Bronchial epithelial cell (primary cell): ENCODE measurements at regions not wholly inside any gene's neighbourhood (a gene's known extent, or its start where the extent isn't known, plus 50 kb on each side); places are given as distances from the start of the nearest gene placed in this dataset.
A peak's percentile ranks its signal among the peaks of the same experiment; 100 is the strongest.
"Not testable (repeated sequence)": the region's sequence is repeated elsewhere in the genome, so short reads cannot be mapped to it uniquely, and the experiment has no call there.

Source experiments
- DNase-seq: peaks from one replicate; pipeline ENCODE4 v3.0.0-alpha.2; 2010; ENCODE audit warnings: low read depth
- FAIRE-seq: peaks from 2 replicates; lab custom pipeline; 2011; peaks lifted over from hg19 to GRCh38; lab: Jason Lieb, UNC
- H3K27me3 ChIP-seq: 2 replicates; pipeline ENCODE4 v1.5.1; 2011; ENCODE audit warnings: low read length; ENCODE audit not compliant: control insufficient read depth, insufficient read depth
- H3K36me3 ChIP-seq: 2 replicates; pipeline ENCODE4 v1.5.1; 2011; ENCODE audit warnings: low read length; ENCODE audit not compliant: control insufficient read depth, insufficient read depth
- H3K4me3 ChIP-seq: 2 replicates; pipeline ENCODE4 v1.5.1; 2011; ENCODE audit warnings: mild to moderate bottlenecking, low read depth, low read length, control low read depth
- CTCF ChIP-seq: IDR thresholded peaks from 2 replicates; pipeline ENCODE4 v1.5.1; 2011; ENCODE audit warnings: mild to moderate bottlenecking, moderate library complexity, low read length, control low read depth, inconsistent platforms; ENCODE audit not compliant: insufficient read depth, severe bottlenecking

DNA sequence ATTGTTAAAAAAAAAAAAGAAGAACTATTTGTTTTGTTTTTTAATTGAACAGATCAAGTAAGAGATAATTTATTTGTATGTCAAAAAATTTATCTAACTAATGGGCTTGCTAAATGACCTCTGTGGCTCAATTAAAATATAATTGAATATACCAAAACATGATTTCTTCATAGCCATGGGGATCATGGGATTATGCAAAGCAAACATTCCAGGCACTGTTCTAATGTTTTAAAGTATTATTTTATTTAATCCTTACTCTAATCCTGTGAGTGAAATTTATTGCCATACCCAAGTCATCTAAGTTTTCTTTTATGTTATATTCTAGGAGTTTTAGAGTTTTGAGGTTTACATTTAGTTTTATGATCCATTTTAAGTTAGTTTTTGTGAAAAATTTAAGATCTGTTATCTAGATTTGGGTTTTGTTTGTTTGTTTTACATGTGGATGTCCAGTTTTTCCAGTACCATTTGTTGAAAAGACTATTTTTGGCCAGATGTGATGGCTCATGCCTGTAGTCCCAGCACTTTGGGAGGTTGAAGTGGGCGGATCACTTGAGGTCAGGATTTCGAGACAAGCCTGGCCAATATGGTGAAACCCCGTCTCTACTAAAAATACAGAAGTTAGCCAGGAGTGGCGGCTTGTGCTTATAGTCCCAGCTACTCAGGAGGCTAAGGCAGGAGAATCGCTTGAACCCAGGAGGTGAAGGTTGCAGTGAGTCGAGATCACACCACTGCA lies 52.3 kb upstream of the CNOT10 start:
- Histone ChIP-seq H3K4me3 (no peak overlapping the region), H3K36me3 (no peaks in the 10 kb centered on the region), H3K27me3 (peaks cover 1% of the 10 kb centered on the region)
- no peak for TF ChIP-seq CTCF
- FAIRE-seq (no peak), DNase-seq (no peak)

DNA sequence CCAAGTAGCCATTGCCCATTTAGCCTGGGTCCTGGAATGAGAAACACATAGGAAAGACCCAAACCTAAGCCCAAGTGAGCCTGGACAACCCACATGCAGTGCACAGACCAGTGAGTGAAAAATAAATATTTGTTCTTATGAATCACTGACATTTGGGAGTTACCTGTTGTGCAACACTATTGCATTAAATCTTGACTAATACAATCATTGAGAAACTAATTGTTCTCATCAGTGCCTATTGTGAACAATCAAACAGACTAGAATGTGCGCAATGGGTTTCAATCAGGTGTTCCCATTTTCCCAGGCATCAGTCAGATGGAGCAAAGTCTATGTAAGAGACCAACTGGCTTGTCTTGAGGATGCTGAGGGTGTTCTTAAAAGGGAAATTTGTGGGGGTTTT lies 54.7 kb upstream of the CNOT10 start:
- Histone ChIP-seq H3K36me3 (no peaks in the 10 kb centered on the region), H3K4me3 (no peak overlapping the region), H3K27me3 (no peaks in the 10 kb centered on the region)
- peak; percentile 99 for DNase-seq
- no peak for TF ChIP-seq CTCF
- peak; percentile 68 for FAIRE-seq

- Histone ChIP-seq H3K4me3 (no peak overlapping the region), H3K36me3 (no peaks in the 10 kb centered on the region), H3K27me3 (no peaks in the 10 kb centered on the region)
- DNase-seq (no peak), FAIRE-seq (no peak)
- TF ChIP-seq CTCF: no peak
Measured at GRCh38 chr3:32626631-32627030, 56.0 kb upstream of the DYNC1LI1 start.

DNA sequence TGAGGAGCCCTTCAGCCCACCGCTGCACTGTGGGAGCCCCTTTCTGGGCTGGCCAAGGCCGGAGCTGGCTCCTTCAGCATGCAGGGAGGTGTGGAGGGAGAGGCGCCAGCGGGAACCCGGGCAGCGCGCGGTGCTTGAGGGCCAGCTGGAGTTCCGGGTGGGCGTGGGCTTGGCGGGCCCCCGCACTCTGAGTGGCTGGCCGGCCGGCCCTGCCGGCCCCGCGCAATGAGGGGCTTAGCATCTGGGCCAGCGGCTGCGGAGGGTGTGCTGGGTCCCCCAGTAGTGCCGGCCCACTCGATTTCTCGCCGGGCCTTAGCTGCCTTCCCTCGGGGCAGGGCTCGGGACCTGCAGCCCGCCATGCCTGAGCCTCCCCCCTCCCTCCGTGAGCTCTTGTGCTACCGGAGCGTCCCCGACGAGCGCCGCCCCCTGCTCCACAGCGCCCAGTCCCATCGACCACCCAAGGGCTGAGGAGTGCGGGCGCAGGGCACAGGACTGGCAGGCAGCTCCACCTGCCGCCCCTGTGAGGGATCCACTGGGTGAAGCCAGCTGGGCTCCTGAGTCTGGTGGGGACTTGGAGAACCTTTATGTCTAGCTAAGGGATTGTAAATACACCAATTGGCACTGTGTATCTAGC lies 55.0 kb upstream of the DYNC1LI1 start:
- not testable (repeated sequence) for H3K4me3 ChIP-seq, FAIRE-seq, H3K36me3 ChIP-seq, DNase-seq, H3K27me3 ChIP-seq

GRCh38 chr3:32623532-32623931 lies 52.9 kb upstream of the DYNC1LI1 start:
- H3K36me3 ChIP-seq: no peaks in the 10 kb centered on the region
- no peak for FAIRE-seq
- no peak overlapping the region for H3K4me3 ChIP-seq
- no peak for TF ChIP-seq CTCF
- DNase-seq: no peak
- H3K27me3 ChIP-seq: no peaks in the 10 kb centered on the region

- Histone ChIP-seq H3K4me3 (no peak overlapping the region), H3K36me3 (no peaks in the 10 kb centered on the region), H3K27me3 (no peaks in the 10 kb centered on the region)
- no peak for DNase-seq
- TF ChIP-seq CTCF: no peak
- no peak for FAIRE-seq
Measured at GRCh38 chr3:32621466-32621865, 50.8 kb upstream of the DYNC1LI1 start.
